GM12878 (cell line): ENCODE measurements at regions not wholly inside any gene's neighbourhood (a gene's known extent, or its start where the extent isn't known, plus 50 kb on each side); places are given as distances from the start of the nearest gene placed in this dataset.

ENCODE experiments used
- ATAC-seq: fragments of 200-7000 bp; cut with Tn5 transposase; 3 replicates; pipeline ENCODE4 v1.9.1; 2020; ENCODE audit warnings: mild to moderate bottlenecking, moderate library complexity
- BruUV-seq: library from RNA; stranded (reverse); fragments of 400-500 nt; replicated peaks from 2 replicates; lab custom pipeline; 2021; lab: Mats Ljungman, UMichigan
- CTCF ChIA-PET: fragments of 300-600 bp; sonication (Branson Sonifier 250); formaldehyde crosslinking; extraction: SDS; loops from one replicate; lab custom pipeline; 2021; ENCODE audit warnings: inconsistent platforms; lab: Yijun Ruan, JAX
- POLR2A ChIA-PET: fragments of 350-600 bp; formaldehyde crosslinking; extraction: SDS; loops from one replicate; lab custom pipeline; 2021; ENCODE audit warnings: inconsistent platforms; lab: Charles Lee
- RAD21 ChIA-PET: fragments of 300-600 bp; sonication (Branson Sonifier 250); formaldehyde crosslinking; loops from one replicate; lab custom pipeline; 2023; ENCODE audit warnings: antibody characterized with exemption; ENCODE audit not compliant: unreplicated experiment; lab: Charles Lee
- SMC1A ChIA-PET: fragments of 300-600 bp; sonication (Branson Sonifier 250); formaldehyde crosslinking; loops from one replicate; lab custom pipeline; 2023; ENCODE audit not compliant: unreplicated experiment, uncharacterized antibody; lab: Charles Lee
- DNase-seq: peaks from one replicate; pipeline ENCODE4 v3.0.0-alpha.2; 2011; ENCODE audit warnings: low read depth, low spot score
- FAIRE-seq: peaks from 3 replicates; lab custom pipeline; 2011; peaks lifted over from hg19 to GRCh38; lab: Jason Lieb, UNC
- H2AFZ ChIP-seq: 2 replicates; pipeline ENCODE4 v1.6.0; 2011; ENCODE audit warnings: low read depth, low read length, control low read depth; ENCODE audit not compliant: control insufficient read depth
- H3K27ac ChIP-seq: 2 replicates; pipeline ENCODE4 v1.5.1; 2011; ENCODE audit warnings: control low read depth; ENCODE audit not compliant: control insufficient read depth, insufficient read depth
- H3K27me3 ChIP-seq, 2 experiments: replicated peaks in 1 of 2; 2 replicates each; pipeline versions ENCODE4 v1.6.0 to v1.6.1; 2011; ENCODE audit warnings: low read length in 1 of 2; ENCODE audit not compliant: control insufficient read depth in 2 of 2, insufficient read depth in 2 of 2
- H3K36me3 ChIP-seq, 2 experiments: 2 replicates each; pipeline ENCODE4 v1.5.1; 2011; ENCODE audit warnings: low read length in 1 of 2; ENCODE audit not compliant: control insufficient read depth in 2 of 2, insufficient read depth in 2 of 2
- H3K4me1 ChIP-seq: 2 replicates; pipeline ENCODE4 v1.6.1; 2011; ENCODE audit warnings: mild to moderate bottlenecking, low read length, moderate library complexity, mixed read lengths; ENCODE audit not compliant: control insufficient read depth, insufficient read depth
- H3K4me2 ChIP-seq: 2 replicates; pipeline ENCODE4 v1.6.0; 2011; ENCODE audit warnings: control low read depth; ENCODE audit not compliant: control insufficient read depth, insufficient read depth
- H3K4me3 ChIP-seq: fragments of 200-600 bp; sonication (generic); 2 replicates; pipeline ENCODE4 v1.5.1; 2016
- H3K79me2 ChIP-seq: 2 replicates; pipeline ENCODE4 v1.6.0; 2011; ENCODE audit warnings: low read length; ENCODE audit not compliant: control insufficient read depth, insufficient read depth
- H3K9ac ChIP-seq: 2 replicates; pipeline ENCODE4 v1.8.0; 2011; ENCODE audit warnings: low read length, control low read depth, mixed read lengths; ENCODE audit not compliant: control insufficient read depth, insufficient read depth
- H3K9me3 ChIP-seq: replicated peaks from 3 replicates; pipeline ENCODE4 v1.5.1; 2011; ENCODE audit warnings: mild to moderate bottlenecking, low read length; ENCODE audit not compliant: control insufficient read depth, insufficient read depth
- H4K20me1 ChIP-seq: 2 replicates; pipeline ENCODE4 v1.6.0; 2011; ENCODE audit not compliant: control insufficient read depth, insufficient read depth
- ATF7 ChIP-seq: fragments of 450-650 bp; IDR thresholded peaks from 2 replicates; pipeline ENCODE4 v1.6.1; 2016; ENCODE audit warnings: low read depth, mild to moderate bottlenecking
- BCL11A ChIP-seq: IDR thresholded peaks from 2 replicates; pipeline ENCODE4 v1.6.1; 2011; ENCODE audit warnings: low read depth, low read length
- NR2F1 ChIP-seq: fragments of 450-650 bp; conservative IDR thresholded peaks from 2 replicates; pipeline ENCODE4 v1.6.1; 2017; ENCODE audit warnings: mild to moderate bottlenecking
- PKNOX1 ChIP-seq: fragments of 450-650 bp; IDR thresholded peaks from 2 replicates; pipeline ENCODE4 v1.6.1; 2016; ENCODE audit warnings: mild to moderate bottlenecking
- RBBP5 ChIP-seq: fragments of 200-600 bp; sonication (generic); conservative IDR thresholded peaks from 2 replicates; pipeline ENCODE4 v1.6.1; 2016
- SMARCA5 ChIP-seq: fragments of 450-650 bp; IDR thresholded peaks from 2 replicates; pipeline ENCODE4 v1.6.1; 2017; ENCODE audit warnings: mild to moderate bottlenecking
- SPI1 ChIP-seq: IDR thresholded peaks from 2 replicates; pipeline ENCODE4 v1.6.1; 2011; ENCODE audit warnings: low read depth, mild to moderate bottlenecking, low read length, moderate library complexity, borderline replicate concordance; ENCODE audit not compliant: insufficient read depth
- TAF1 ChIP-seq: IDR thresholded peaks from 2 replicates; pipeline ENCODE4 v1.6.1; 2011; ENCODE audit warnings: mild to moderate bottlenecking, low read depth, low read length, borderline replicate concordance
- USF1 ChIP-seq: IDR thresholded peaks from 2 replicates; pipeline ENCODE4 v1.6.1; 2011; ENCODE audit warnings: borderline replicate concordance, low read depth, mild to moderate bottlenecking, moderate library complexity, mixed read lengths, low read length; ENCODE audit not compliant: insufficient read depth; ENCODE audit errors: extremely low read length
- YBX1 ChIP-seq: fragments of 450-650 bp; IDR thresholded peaks from 2 replicates; pipeline ENCODE4 v1.6.1; 2016; ENCODE audit warnings: antibody characterized with exemption
- WGBS: methylation state at CpG from one replicate; pipeline ENCODE4 v1.1.6; 2016; ENCODE audit warnings: low lambda C conversion rate; ENCODE audit not compliant: insufficient replicate concordance, insufficient coverage; ENCODE audit errors: missing lambda C conversion rate; 5-methylcytosine and 5-hydroxymethylcytosine counted together
- in situ Hi-C: fragments of 300-500 bp; cut with MboI; formaldehyde crosslinking; loops from 9 replicates; pipeline ENCODE4 v1.14.3; 2018; ENCODE audit warnings: mixed read lengths
- intact Hi-C: fragments of 100-400 bp; cut with micrococcal nuclease; formaldehyde crosslinking; loops from one replicate; pipeline ENCODE4 v1.14.2; 2022; ENCODE audit not compliant: unreplicated experiment

- Histone ChIP-seq H3K9me3 (no peaks in the 10 kb centered on the region), H3K9ac (no peak overlapping the region), H3K27ac (no peak overlapping the region), H3K4me1 (no peaks in the 10 kb centered on the region), H3K4me3 (no peak overlapping the region), H3K4me2 (no peak overlapping the region), H3K79me2 (no peaks in the 10 kb centered on the region), H4K20me1 (no peaks in the 10 kb centered on the region), H3K36me3 (no peaks in the 10 kb centered on the region), H3K27me3 (no peaks in the 10 kb centered on the region)
- ATAC-seq (peak; percentile 93), FAIRE-seq (no peak), DNase-seq (no peak)
- ChIA-PET CTCF (interaction anchor here (0.8 to 7.7 kb wide), 6 partner anchors 9 to 1081 kb away, joined by 3 to 92 read pairs (median 4); no protein-coding TSS in a partner anchor), POLR2A (interaction anchor here (1.0 kb wide), 1 partner anchor 23 kb away, joined by 4 read pairs; no protein-coding TSS in a partner anchor), RAD21 (interaction anchor here (1.3 to 2.0 kb wide), 3 partner anchors 20 to 1062 kb away, joined by 3 to 4 read pairs (median 4); no protein-coding TSS in a partner anchor), SMC1A (interaction anchor here (0.6 to 10.6 kb wide), 8 partner anchors 19 to 1062 kb away, joined by 3 to 310 read pairs (median 3); no protein-coding TSS in a partner anchor)
- no TSS peak for BruUV-seq
- in situ Hi-C loops (loop anchor here (10.0 kb wide), 3 partner anchors 569 to 1969 kb away; no protein-coding TSS in a partner anchor), intact Hi-C loops (no loop called here)
- WGBS: 12% methylated on average over 3 of the region's 3 CpGs
- TF ChIP-seq SPI1: peak; percentile 7; the same call in 1 of the 2 replicates
- TF ChIP-seq BCL11A: peak; percentile 18; the same call in 1 of the 2 replicates
- peak; percentile 74 for TF ChIP-seq ATF7
- TF ChIP-seq TAF1: no peak
- TF ChIP-seq, all 136 proteins: peak for 3
- no peak overlapping the region for H2AFZ ChIP-seq
Measured at GRCh38 chr15:95265419-95265997, 1034.1 kb downstream of the MCTP2 start.

GRCh38 chr15:95266451-95267061, 1035.2 kb downstream of the MCTP2 start:
- ChIA-PET POLR2A (interaction anchor here (0.6 kb wide), 1 partner anchor 38 kb away, joined by 3 read pairs; no protein-coding TSS in a partner anchor), RAD21 (interaction anchor here (0.8 to 2.0 kb wide), 4 partner anchors 19 to 1061 kb away, joined by 3 to 5 read pairs (median 4); no protein-coding TSS in a partner anchor), CTCF (interaction anchor here (0.5 to 2.0 kb wide), 7 partner anchors 13 to 237 kb away, joined by 3 to 9 read pairs (median 5); no protein-coding TSS in a partner anchor), SMC1A (interaction anchor here (0.8 to 10.6 kb wide), 8 partner anchors 18 to 1972 kb away, joined by 3 to 310 read pairs (median 4); no protein-coding TSS in a partner anchor)
- ATAC-seq (no peak), FAIRE-seq (no peak), DNase-seq (no peak)
- in situ Hi-C loops (loop anchor here (10.0 kb wide), 3 partner anchors 568 to 1968 kb away; no protein-coding TSS in a partner anchor), intact Hi-C loops (no loop called here)
- Histone ChIP-seq H3K9me3 (no peaks in the 10 kb centered on the region), H3K79me2 (no peaks in the 10 kb centered on the region), H3K36me3 (no peaks in the 10 kb centered on the region), H3K9ac (no peak overlapping the region), H3K4me1 (no peaks in the 10 kb centered on the region), H3K4me3 (no peak overlapping the region), H3K27me3 (no peaks in the 10 kb centered on the region), H4K20me1 (no peaks in the 10 kb centered on the region), H2AFZ (no peak overlapping the region), H3K4me2 (no peak overlapping the region), H3K27ac (no peak overlapping the region)
- 31% methylated on average over 7 of the region's 7 CpGs for WGBS
- BruUV-seq: no TSS peak
- TF ChIP-seq SMARCA5 (no peak), RBBP5 (no peak), USF1 (no peak), YBX1 (no peak), PKNOX1 (no peak), NR2F1 (no peak)
